ENCODE measurements at regions not wholly inside any gene's neighbourhood (a gene's known extent, or its start where the extent isn't known, plus 50 kb on each side); places are given as distances from the start of the nearest gene placed in this dataset.

GRCh38 chr3:116927918-116928317 lies 218.3 kb downstream of the TUSC7 start (continued):
- no peak for TF ChIP-seq ZNF331 (CRISPR knock-in tag; IDR thresholded peaks at IDR 0.05; ENCODE audit: low read depth)
- TF ChIP-seq JUNB (IDR thresholded peaks at IDR 0.05; ENCODE audit: unreplicated experiment): no peak
- no peak for TF ChIP-seq CREB1 (CRISPR knock-in tag; IDR thresholded peaks at IDR 0.05; ENCODE audit: low read depth)
- no peak for TF ChIP-seq CTCF (conservative IDR thresholded peaks at IDR 0.05; ENCODE audit: low read depth in 2 of 2)
- no peak for TF ChIP-seq POLR2AphosphoS5 (IDR thresholded peaks at IDR 0.05; ENCODE audit: low read depth)
- TF ChIP-seq EZH2 (IDR thresholded peaks at IDR 0.05; ENCODE audit: low read depth, unreplicated experiment): no peak

GRCh38 chr3:116929505-116930222 lies 220.1 kb downstream of the TUSC7 start:
- no peaks in the 10 kb centered on the region for H3K27me3 Mint-ChIP-seq (ENCODE audit: insufficient read depth, low read depth, poor library complexity)

More at GRCh38 chr3:116929505-116930222, 220.1 kb downstream of the TUSC7 start:
- Histone ChIP-seq H4K20me1 (replicated peaks; ENCODE audit: insufficient read depth) (no peaks in the 10 kb centered on the region), H3K27me3 (ENCODE audit: insufficient read depth) (no peaks in the 10 kb centered on the region), H3K36me3 (ENCODE audit: insufficient read depth) (no peaks in the 10 kb centered on the region), H3K4me3 (no peak overlapping the region), H3K4me2 (no peak overlapping the region), H2AFZ (no peak overlapping the region), H3K27ac (ENCODE audit: low read depth) (no peak overlapping the region), H3F3A (replicated peaks; ENCODE audit: low read depth) (no peaks in the 10 kb centered on the region), H3K79me2 (replicated peaks; ENCODE audit: insufficient read depth) (no peaks in the 10 kb centered on the region), H3K4me1 (ENCODE audit: insufficient read depth) (no peaks in the 10 kb centered on the region), H3K9me2 (ENCODE audit: insufficient read depth) (0 out of 2 replicates have a peak, but pooled peaks cover 3% of the 10 kb centered on the region)
- DNase-seq (ENCODE audit: low spot score) (no peak), ATAC-seq (no peak)
- Mint-ChIP-seq H3K4me1 (peaks cover 2% of the 10 kb centered on the region; the same call in 2 of the 3 replicates), H3K9me3 (peaks cover 18% of the 10 kb centered on the region), H3K36me3 (ENCODE audit: low read depth) (peaks cover 10% of the 10 kb centered on the region; the same call in 1 of the 3 replicates), H3K27ac (no peak overlapping the region), H3K4me3 (no peak overlapping the region)
- TF ChIP-seq EZH2phosphoT487 (IDR thresholded peaks at IDR 0.05; ENCODE audit: unreplicated experiment) (no peak), ZNF462 (CRISPR knock-in tag; IDR thresholded peaks at IDR 0.05) (no peak), STAT1 (IDR thresholded peaks at IDR 0.05; ENCODE audit: unreplicated experiment) (no peak), NANOG (IDR thresholded peaks at IDR 0.05; ENCODE audit: borderline replicate concordance) (no peak), ZNF331 (CRISPR knock-in tag; IDR thresholded peaks at IDR 0.05; ENCODE audit: low read depth) (no peak), ZNF114 (CRISPR knock-in tag; IDR thresholded peaks at IDR 0.05) (no peak)

Data from GM23338 (cell line).